ENCODE measurements at regions not wholly inside any gene's neighbourhood (a gene's known extent, or its start where the extent isn't known, plus 50 kb on each side); places are given as distances from the start of the nearest gene placed in this dataset.
A peak's percentile ranks its signal among the peaks of the same experiment; 100 is the strongest.

- TF ChIP-seq POLR2A (IDR thresholded peaks at IDR 0.05) (no peak), POLR2AphosphoS5 (IDR thresholded peaks at IDR 0.05) (peak in 1 of 3 donors; percentile 9), CTCF (IDR thresholded peaks at IDR 0.05) (no peak), EP300 (IDR thresholded peaks at IDR 0.05) (no peak)
Observed at GRCh38 chr2:181790716-181791649, 100.5 kb upstream of the ITPRID2 start.

Data from stomach (tissue), 4 donors.